ENCODE measurements at regions not wholly inside any gene's neighbourhood (a gene's known extent, or its start where the extent isn't known, plus 50 kb on each side); places are given as distances from the start of the nearest gene placed in this dataset.
"Not testable (repeated sequence)": the region's sequence is repeated elsewhere in the genome, so short reads cannot be mapped to it uniquely, and the experiment has no call there.

DNA sequence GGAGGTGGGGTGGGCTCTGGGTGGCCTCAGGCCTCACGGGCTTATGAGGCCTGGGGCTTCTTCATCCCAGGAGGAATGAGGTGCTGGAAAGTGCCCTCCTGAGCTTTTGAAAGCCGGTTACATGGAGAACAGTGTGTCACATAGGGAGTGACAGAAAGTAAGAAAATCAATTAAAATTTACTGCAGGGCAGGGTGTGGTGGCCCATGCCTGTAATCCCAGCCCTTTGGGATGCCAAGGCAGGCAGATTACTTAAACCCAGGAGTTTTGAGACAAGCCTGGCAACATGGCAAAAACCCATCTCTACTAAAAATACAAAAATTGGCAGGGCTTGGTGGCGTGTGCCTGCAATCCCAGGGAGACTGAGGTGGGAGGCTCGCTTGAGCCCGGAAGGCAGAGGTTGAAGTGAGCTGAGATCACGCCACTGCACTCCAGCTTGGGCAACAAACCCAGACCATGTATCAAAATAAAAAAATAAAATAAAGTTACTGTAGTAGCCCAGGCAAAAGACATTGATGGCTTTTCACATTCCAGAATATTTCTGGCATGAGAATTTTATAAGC lies 125.8 kb upstream of the DAPK1 start:
- CTCF ChIA-PET = no interaction called here
- Histone ChIP-seq H3K9me3 (ENCODE audit: control insufficient read depth, insufficient read depth, low read length) (peaks cover 4% of the 10 kb centered on the region; the same call in 1 of the 2 replicates), H3K27ac (ENCODE audit: low read depth, low read length) (no peak overlapping the region), H3K27me3 (ENCODE audit: control insufficient read depth, insufficient read depth, low read length) (peaks cover 2% of the 10 kb centered on the region), H3K4me3 (ENCODE audit: low read depth, low read length) (no peak overlapping the region)
- DNase-seq (ENCODE audit: low read depth, low spot score) = no peak
- no peak for TF ChIP-seq CTCF (IDR thresholded peaks at IDR 0.05; ENCODE audit: low read depth, low read length)
- POLR2A ChIA-PET = no interaction called here

- ChIA-PET CTCF (no interaction called here), POLR2A (no interaction called here)
- H3K27ac ChIP-seq (ENCODE audit: low read depth, low read length) = no peak overlapping the region
- H3K4me3 ChIP-seq (ENCODE audit: low read depth, low read length) = no peak overlapping the region
- no peak for TF ChIP-seq CTCF (IDR thresholded peaks at IDR 0.05; ENCODE audit: low read depth, low read length)
- H3K27me3 ChIP-seq (ENCODE audit: control insufficient read depth, insufficient read depth, low read length) = peaks cover 2% of the 10 kb centered on the region
- H3K9me3 ChIP-seq (ENCODE audit: control insufficient read depth, insufficient read depth, low read length) = peaks cover 4% of the 10 kb centered on the region; the same call in 1 of the 2 replicates
- DNase-seq (ENCODE audit: low read depth, low spot score) = no peak
Observed at GRCh38 chr9:87372356-87372851, 125.3 kb upstream of the DAPK1 start.

- H3K4me3 ChIP-seq (ENCODE audit: low read depth, low read length); DNase-seq (ENCODE audit: low read depth, low spot score); H3K27me3 ChIP-seq (ENCODE audit: control insufficient read depth, insufficient read depth, low read length); H3K9me3 ChIP-seq (ENCODE audit: control insufficient read depth, insufficient read depth, low read length); H3K27ac ChIP-seq (ENCODE audit: low read depth, low read length); CTCF ChIA-PET: not testable (repeated sequence)
- POLR2A ChIA-PET = interaction anchor here (0.7 kb wide), 1 partner anchor 12 kb away, joined by 4 read pairs; no protein-coding TSS in a partner anchor
Observed at GRCh38 chr9:87374023-87374919, 123.4 kb upstream of the DAPK1 start.

DNA sequence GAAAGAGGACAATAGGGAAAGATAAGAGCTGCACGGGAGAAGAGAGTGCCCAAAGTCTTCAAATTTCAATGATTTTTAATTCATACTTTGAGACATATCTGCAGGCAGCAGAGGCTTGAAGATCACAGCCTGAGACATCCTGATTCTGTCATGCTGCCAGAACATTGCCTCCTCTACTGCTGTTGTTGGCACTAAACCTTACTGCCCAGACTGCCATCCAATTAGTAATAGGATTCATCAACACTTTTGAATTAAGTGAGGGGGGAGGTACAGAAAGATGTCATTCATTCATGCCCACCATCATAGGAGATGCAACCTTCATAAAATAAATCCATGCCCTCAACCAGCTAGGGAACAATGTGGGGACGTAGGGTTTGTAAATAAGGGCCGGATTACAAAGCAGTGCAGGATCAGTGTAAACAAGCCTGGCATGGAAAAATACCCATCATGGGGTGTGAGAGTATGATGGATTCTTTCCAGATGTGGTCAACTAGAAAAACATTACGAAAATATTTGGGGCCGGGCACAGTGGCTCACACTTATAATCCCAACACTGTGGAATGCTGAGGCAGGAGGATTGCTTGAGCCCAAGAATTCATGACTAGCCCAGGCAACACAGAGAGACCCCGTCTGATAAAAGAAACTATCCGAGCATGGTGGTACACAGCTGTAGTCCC lies 122.1 kb upstream of the DAPK1 start:
- CTCF ChIA-PET = interaction anchor here (0.6 kb wide), 1 partner anchor 1476 kb away, joined by 3 read pairs; no protein-coding TSS in a partner anchor
- TF ChIP-seq CTCF (IDR thresholded peaks at IDR 0.05; ENCODE audit: low read depth, low read length) = no peak
- DNase-seq (ENCODE audit: low read depth, low spot score) = no peak
- Histone ChIP-seq H3K9me3 (ENCODE audit: control insufficient read depth, insufficient read depth, low read length) (peaks cover 4% of the 10 kb centered on the region; the same call in 1 of the 2 replicates), H3K27ac (ENCODE audit: low read depth, low read length) (no peak overlapping the region), H3K4me3 (ENCODE audit: low read depth, low read length) (no peak overlapping the region), H3K27me3 (ENCODE audit: control insufficient read depth, insufficient read depth, low read length) (no peaks in the 10 kb centered on the region)
- POLR2A ChIA-PET = no interaction called here

- Histone ChIP-seq H3K27ac (ENCODE audit: low read depth, low read length) (no peak overlapping the region), H3K27me3 (ENCODE audit: control insufficient read depth, insufficient read depth, low read length) (no peaks in the 10 kb centered on the region), H3K9me3 (ENCODE audit: control insufficient read depth, insufficient read depth, low read length) (no peaks in the 10 kb centered on the region), H3K4me3 (ENCODE audit: low read depth, low read length) (no peak overlapping the region)
- CTCF ChIA-PET = no interaction called here
- no peak for DNase-seq (ENCODE audit: low read depth, low spot score)
- no peak for TF ChIP-seq CTCF (IDR thresholded peaks at IDR 0.05; ENCODE audit: low read depth, low read length)
- POLR2A ChIA-PET = no interaction called here
Observed at GRCh38 chr9:87378676-87379075, 119.0 kb upstream of the DAPK1 start.
